ENCODE measurements at regions not wholly inside any gene's neighbourhood (a gene's known extent, or its start where the extent isn't known, plus 50 kb on each side); places are given as distances from the start of the nearest gene placed in this dataset.

DNA sequence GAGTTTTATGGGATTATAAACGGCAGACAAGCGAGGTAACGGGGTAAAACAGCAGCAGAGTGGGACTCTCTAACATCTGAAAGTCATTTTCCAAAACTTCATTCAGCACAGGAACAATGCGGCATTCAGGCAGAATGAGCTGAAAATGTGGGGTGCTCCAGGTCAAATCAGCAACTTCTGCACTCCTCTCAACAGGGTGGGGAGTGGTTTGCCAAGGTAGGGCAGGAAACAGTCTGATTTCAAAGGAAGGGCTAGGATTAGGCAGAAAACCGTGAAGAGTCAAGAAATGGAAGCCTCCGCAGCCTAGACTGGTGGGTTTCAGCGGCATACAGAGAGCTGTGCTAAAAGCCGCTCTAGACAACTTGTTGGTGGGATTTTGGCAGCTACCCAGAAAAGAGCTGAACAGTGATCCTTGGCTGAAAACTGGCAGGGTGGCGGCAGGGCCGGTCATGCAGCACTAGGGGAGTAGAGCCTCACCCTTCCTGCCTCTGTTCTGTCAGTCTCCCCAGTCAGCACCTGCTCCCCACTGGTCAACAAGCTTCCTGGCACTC is 154.2 kb upstream of the KLF12 start:
- WGBS (ENCODE audit: insufficient coverage, insufficient replicate concordance, low lambda C conversion rate, missing lambda C conversion rate), result 23% methylated on average over 10 of the region's 10 CpGs
- H4K20me1 ChIP-seq (ENCODE audit: control insufficient read depth, insufficient read depth), result no peaks in the 10 kb centered on the region
- H3K9ac ChIP-seq (ENCODE audit: control insufficient read depth, insufficient read depth, low read length), result no peak overlapping the region
- in situ Hi-C loops (cut with MboI) (loop anchor here (5.0 to 10.0 kb wide), 2 partner anchors 451 to 534 kb away; no protein-coding TSS in a partner anchor), intact Hi-C loops (cut with micrococcal nuclease; ENCODE audit: unreplicated experiment) (no loop called here)
- no peak for FAIRE-seq
- no peaks in the 10 kb centered on the region for H3K4me1 ChIP-seq (ENCODE audit: control insufficient read depth, insufficient read depth, low read length)
- ATAC-seq, result no peak
- ChIA-PET SMC1A (ENCODE audit: uncharacterized antibody, unreplicated experiment) (interaction anchor here (0.7 to 5.4 kb wide), 9 partner anchors 14 to 930 kb away, joined by 3 to 52 read pairs (median 4); no protein-coding TSS in a partner anchor), RAD21 (ENCODE audit: unreplicated experiment) (interaction anchor here (0.6 to 4.0 kb wide), 5 partner anchors 263 to 528 kb away, joined by 3 to 41 read pairs (median 3); no protein-coding TSS in a partner anchor), CTCF (interaction anchor here (0.6 to 5.6 kb wide), 9 partner anchors 8 to 931 kb away, joined by 3 to 102 read pairs (median 6); no protein-coding TSS in a partner anchor), POLR2A (no interaction called here)
- no peak overlapping the region for H3K27ac ChIP-seq (ENCODE audit: control insufficient read depth, insufficient read depth)
- TF ChIP-seq, protein P1, sequence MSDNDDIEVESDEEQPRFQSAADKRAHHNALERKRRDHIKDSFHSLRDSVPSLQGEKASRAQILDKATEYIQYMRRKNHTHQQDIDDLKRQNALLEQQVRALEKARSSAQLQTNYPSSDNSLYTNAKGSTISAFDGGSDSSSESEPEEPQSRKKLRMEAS (IDR thresholded peaks at IDR 0.05; ENCODE audit: low read depth, low read length), result no peak
- TF ChIP-seq POLR2AphosphoS5 (IDR thresholded peaks at IDR 0.05; ENCODE audit: low read length) (no peak), YBX1 (IDR thresholded peaks at IDR 0.05) (no peak), MEF2B (IDR thresholded peaks at IDR 0.05; ENCODE audit: partially characterized antibody, poor library complexity, severe bottlenecking) (no peak), CEBPZ (IDR thresholded peaks at IDR 0.05; ENCODE audit: low read depth, low read length) (no peak), HDGF (IDR thresholded peaks at IDR 0.05) (no peak), EP300 (IDR thresholded peaks at IDR 0.05; ENCODE audit: borderline replicate concordance in 1 of 2, control insufficient read depth in 1 of 2, low read depth in 2 of 2, low read length in 2 of 2) (no peak), ZNF622 (IDR thresholded peaks at IDR 0.05) (no peak), NR2F1 (conservative IDR thresholded peaks at IDR 0.05) (no peak)
- no peaks in the 10 kb centered on the region for H3K79me2 ChIP-seq (ENCODE audit: control insufficient read depth, insufficient read depth, low read length)
- H3K9me3 ChIP-seq (replicated peaks; ENCODE audit: control insufficient read depth, insufficient read depth, low read length), result no peaks in the 10 kb centered on the region
- H2AFZ ChIP-seq (ENCODE audit: control insufficient read depth, low read depth, low read length), result no peak overlapping the region
- H3K4me3 ChIP-seq, result no peak overlapping the region
- no peaks in the 10 kb centered on the region for H3K36me3 ChIP-seq (ENCODE audit: control insufficient read depth in 2 of 2, insufficient read depth in 2 of 2, low read length in 1 of 2)
- peaks cover 2 to 5% of the 10 kb centered on the region in 2 experiments; a peak in 1 of 4 replicates for H3K27me3 ChIP-seq (replicated peaks in 1 of 2; ENCODE audit: control insufficient read depth in 2 of 2, insufficient read depth in 2 of 2, low read length in 1 of 2)
- DNase-seq (ENCODE audit: low read depth, low spot score), result no peak
- no peak overlapping the region for H3K4me2 ChIP-seq (ENCODE audit: control insufficient read depth, insufficient read depth)
- no TSS peak for BruUV-seq (replicated peaks)
